Nephron (organoid): ENCODE measurements at regions not wholly inside any gene's neighbourhood (a gene's known extent, or its start where the extent isn't known, plus 50 kb on each side); places are given as distances from the start of the nearest gene placed in this dataset.

Experiments
- H3K27ac Mint-ChIP-seq, 3 experiments: 2 replicates each; pipeline ENCODE4 v1.8.0; 2020; ENCODE audit warnings: mixed read lengths in 3 of 3, mild to moderate bottlenecking in 2 of 3, moderate library complexity in 1 of 3
- H3K27me3 Mint-ChIP-seq: 2 replicates; pipeline ENCODE4 v1.8.0; 2021; ENCODE audit warnings: low read depth, mild to moderate bottlenecking, moderate library complexity, mixed read lengths
- H3K36me3 Mint-ChIP-seq: 2 replicates; pipeline ENCODE4 v1.8.0; 2020; ENCODE audit warnings: low read depth, mixed read lengths
- H3K4me1 Mint-ChIP-seq: 2 replicates; pipeline ENCODE4 v1.8.0; 2020; ENCODE audit warnings: mixed read lengths
- H3K4me3 Mint-ChIP-seq, 3 experiments: 2 replicates each; pipeline ENCODE4 v1.8.0; 2020; ENCODE audit warnings: mild to moderate bottlenecking in 3 of 3, mixed read lengths in 3 of 3, moderate library complexity in 2 of 3
- H3K9me3 Mint-ChIP-seq: 2 replicates; pipeline ENCODE4 v1.8.0; 2020; ENCODE audit warnings: mixed read lengths
- CTCF ChIP-seq, 3 experiments: fragments of 200-600 bp; sonication (generic); IDR thresholded peaks; one replicate each; pipeline ENCODE4 v1.5.0; 2021; ENCODE audit warnings: antibody characterized with exemption in 3 of 3; ENCODE audit not compliant: unreplicated experiment in 3 of 3

- Mint-ChIP-seq H3K27ac (peak overlapping the region; percentile 51 to 88 (median 60)), H3K36me3 (peaks cover 3% of the 10 kb centered on the region), H3K4me3 (peak overlapping the region in 2 of 3 experiments; percentile 23 to 34), H3K4me1 (peaks cover 78% of the 10 kb centered on the region), H3K9me3 (no peaks in the 10 kb centered on the region), H3K27me3 (peaks cover 3% of the 10 kb centered on the region)
- no peak for TF ChIP-seq CTCF (IDR thresholded peaks at IDR 0.05; ENCODE audit: unreplicated experiment in 3 of 3)
These were observed 253.9 kb downstream of the SEC14L1 start for GRCh38 chr17:77394540-77395295.

- TF ChIP-seq CTCF (IDR thresholded peaks at IDR 0.05; ENCODE audit: unreplicated experiment in 3 of 3): no peak
- Mint-ChIP-seq H3K36me3 (peaks cover 3% of the 10 kb centered on the region), H3K4me3 (no peak overlapping the region), H3K9me3 (no peaks in the 10 kb centered on the region), H3K4me1 (peaks cover 83% of the 10 kb centered on the region), H3K27me3 (peaks cover 3% of the 10 kb centered on the region), H3K27ac (peak overlapping the region in 2 of 3 experiments; percentile 68 to 80)
These were observed 254.8 kb downstream of the SEC14L1 start for GRCh38 chr17:77395501-77396048.

GRCh38 chr17:77396610-77397009, 255.8 kb downstream of the SEC14L1 start:
- H3K36me3 Mint-ChIP-seq: peaks cover 6% of the 10 kb centered on the region
- no peak for TF ChIP-seq CTCF (IDR thresholded peaks at IDR 0.05; ENCODE audit: unreplicated experiment in 3 of 3)
- peak overlapping the region in 1 of 3 experiments; percentile 80 for H3K27ac Mint-ChIP-seq
- no peak overlapping the region for H3K4me3 Mint-ChIP-seq
- H3K27me3 Mint-ChIP-seq: peaks cover 3% of the 10 kb centered on the region
- no peaks in the 10 kb centered on the region for H3K9me3 Mint-ChIP-seq
- peaks cover 81% of the 10 kb centered on the region for H3K4me1 Mint-ChIP-seq

GRCh38 chr17:77398274-77398673, 257.5 kb downstream of the SEC14L1 start:
- H3K27ac Mint-ChIP-seq: peak overlapping the region in 1 of 3 experiments; percentile 40
- peaks cover 76% of the 10 kb centered on the region for H3K4me1 Mint-ChIP-seq
- no peak overlapping the region for H3K4me3 Mint-ChIP-seq
- TF ChIP-seq CTCF (IDR thresholded peaks at IDR 0.05; ENCODE audit: unreplicated experiment in 3 of 3): no peak
- H3K9me3 Mint-ChIP-seq: no peaks in the 10 kb centered on the region
- H3K36me3 Mint-ChIP-seq: peaks cover 11% of the 10 kb centered on the region
- H3K27me3 Mint-ChIP-seq: peaks cover 3% of the 10 kb centered on the region

GRCh38 chr17:77399319-77399957, 258.7 kb downstream of the SEC14L1 start:
- peak overlapping the region in 2 of 3 experiments; percentile 7 to 40 for H3K27ac Mint-ChIP-seq
- H3K4me1 Mint-ChIP-seq: peaks cover 77% of the 10 kb centered on the region
- no peaks in the 10 kb centered on the region for H3K9me3 Mint-ChIP-seq
- H3K27me3 Mint-ChIP-seq: peaks cover 3% of the 10 kb centered on the region
- H3K4me3 Mint-ChIP-seq: no peak overlapping the region
- peaks cover 17% of the 10 kb centered on the region for H3K36me3 Mint-ChIP-seq
- no peak for TF ChIP-seq CTCF (IDR thresholded peaks at IDR 0.05; ENCODE audit: unreplicated experiment in 3 of 3)
